ACC112 (cell line): ENCODE measurements at regions not wholly inside any gene's neighbourhood (a gene's known extent, or its start where the extent isn't known, plus 50 kb on each side); places are given as distances from the start of the nearest gene placed in this dataset.
"Not testable (repeated sequence)": the region's sequence is repeated elsewhere in the genome, so short reads cannot be mapped to it uniquely, and the experiment has no call there.

ENCODE experiments used
- H2AFZ ChIP-seq: fragments of 200-600 bp; sonication (generic); one replicate; pipeline ENCODE4 v1.6.0; 2017; ENCODE audit warnings: antibody characterized with exemption, low read length; ENCODE audit not compliant: unreplicated experiment
- H3K27ac ChIP-seq: fragments of 200-600 bp; sonication (generic); 2 replicates; pipeline ENCODE4 v1.5.1; 2014; ENCODE audit warnings: low read depth, mild to moderate bottlenecking, antibody characterized with exemption, low read length, moderate library complexity
- H3K27me3 ChIP-seq: fragments of 200-600 bp; sonication (generic); 2 replicates; pipeline ENCODE4 v1.6.1; 2014; ENCODE audit warnings: mild to moderate bottlenecking, antibody characterized with exemption, low read length, moderate library complexity, mixed read lengths; ENCODE audit not compliant: insufficient read depth
- H3K36me3 ChIP-seq: fragments of 200-600 bp; sonication (generic); 2 replicates; pipeline ENCODE4 v1.6.1; 2016; ENCODE audit warnings: mild to moderate bottlenecking, antibody characterized with exemption, low read length, moderate library complexity, mixed read lengths; ENCODE audit not compliant: insufficient read depth
- H3K4me1 ChIP-seq: fragments of 200-600 bp; sonication (generic); one replicate; pipeline ENCODE4 v1.6.1; 2016; ENCODE audit warnings: low read length, mixed read lengths; ENCODE audit not compliant: insufficient read depth, unreplicated experiment, control insufficient read depth
- H3K4me3 ChIP-seq: fragments of 200-600 bp; sonication (generic); 2 replicates; pipeline ENCODE4 v1.5.1; 2014; ENCODE audit warnings: mild to moderate bottlenecking, low read depth, low read length
- H3K79me2 ChIP-seq: fragments of 200-600 bp; sonication (generic); one replicate; pipeline ENCODE4 v1.6.0; 2016; ENCODE audit warnings: low read length; ENCODE audit not compliant: control insufficient read depth, unreplicated experiment, insufficient read depth

- not testable (repeated sequence) for H3K4me3 ChIP-seq, H3K27me3 ChIP-seq, H3K27ac ChIP-seq, H2AFZ ChIP-seq, H3K36me3 ChIP-seq, H3K79me2 ChIP-seq, H3K4me1 ChIP-seq
These were observed 120.1 kb upstream of the INTU start for GRCh38 chr4:127512672-127513071.

GRCh38 chr4:127515259-127515658 lies 117.5 kb upstream of the INTU start:
- not testable (repeated sequence) for H3K27ac ChIP-seq, H3K79me2 ChIP-seq, H3K4me1 ChIP-seq, H2AFZ ChIP-seq, H3K36me3 ChIP-seq, H3K4me3 ChIP-seq, H3K27me3 ChIP-seq

- H3K4me3 ChIP-seq, result no peak overlapping the region
- no peaks in the 10 kb centered on the region for H3K79me2 ChIP-seq
- H2AFZ ChIP-seq, result no peak overlapping the region
- H3K36me3 ChIP-seq, result no peaks in the 10 kb centered on the region
- H3K27me3 ChIP-seq, result no peaks in the 10 kb centered on the region
- no peak overlapping the region for H3K27ac ChIP-seq
- no peaks in the 10 kb centered on the region for H3K4me1 ChIP-seq
These were observed 114.7 kb upstream of the INTU start for GRCh38 chr4:127518046-127518445.

GRCh38 chr4:127521463-127521862 lies 111.3 kb upstream of the INTU start:
- Histone ChIP-seq H3K27me3 (no peaks in the 10 kb centered on the region), H3K79me2 (no peaks in the 10 kb centered on the region), H3K36me3 (no peaks in the 10 kb centered on the region), H3K4me3 (no peak overlapping the region), H3K27ac (no peak overlapping the region), H3K4me1 (no peaks in the 10 kb centered on the region), H2AFZ (no peak overlapping the region)

- no peaks in the 10 kb centered on the region for H3K36me3 ChIP-seq
- H3K4me3 ChIP-seq, result no peak overlapping the region
- no peak overlapping the region for H2AFZ ChIP-seq
- no peak overlapping the region for H3K27ac ChIP-seq
- H3K4me1 ChIP-seq, result no peaks in the 10 kb centered on the region
- H3K79me2 ChIP-seq, result no peaks in the 10 kb centered on the region
- H3K27me3 ChIP-seq, result peaks cover 6% of the 10 kb centered on the region; the same call in 1 of the 2 replicates
These were observed 109.4 kb upstream of the INTU start for GRCh38 chr4:127523369-127523768.

GRCh38 chr4:127525608-127526007 lies 107.1 kb upstream of the INTU start:
- H3K27me3 ChIP-seq, result peaks cover 6% of the 10 kb centered on the region; the same call in 1 of the 2 replicates
- no peak overlapping the region for H3K27ac ChIP-seq
- no peaks in the 10 kb centered on the region for H3K79me2 ChIP-seq
- H2AFZ ChIP-seq, result no peak overlapping the region
- H3K36me3 ChIP-seq, result no peaks in the 10 kb centered on the region
- no peak overlapping the region for H3K4me3 ChIP-seq
- no peaks in the 10 kb centered on the region for H3K4me1 ChIP-seq

GRCh38 chr4:127528302-127528701 lies 104.5 kb upstream of the INTU start:
- Histone ChIP-seq H3K27me3 (peaks cover 15% of the 10 kb centered on the region), H3K4me3 (no peak overlapping the region), H3K79me2 (no peaks in the 10 kb centered on the region), H3K27ac (no peak overlapping the region), H3K36me3 (no peaks in the 10 kb centered on the region), H3K4me1 (no peaks in the 10 kb centered on the region), H2AFZ (no peak overlapping the region)

- H3K27me3 ChIP-seq, result peaks cover 21% of the 10 kb centered on the region
- H3K27ac ChIP-seq, H3K4me3 ChIP-seq, H3K36me3 ChIP-seq, H2AFZ ChIP-seq, H3K79me2 ChIP-seq, H3K4me1 ChIP-seq: not testable (repeated sequence)
These were observed 102.9 kb upstream of the INTU start for GRCh38 chr4:127529879-127530278.

- Histone ChIP-seq H3K79me2 (no peaks in the 10 kb centered on the region), H3K4me3 (no peak overlapping the region), H3K27me3 (peaks cover 21% of the 10 kb centered on the region), H3K27ac (no peak overlapping the region), H3K36me3 (no peaks in the 10 kb centered on the region), H3K4me1 (no peaks in the 10 kb centered on the region), H2AFZ (no peak overlapping the region)
These were observed 99.6 kb upstream of the INTU start for GRCh38 chr4:127533028-127533700.

GRCh38 chr4:127534041-127534825 lies 98.5 kb upstream of the INTU start:
- Histone ChIP-seq H3K4me3 (no peak overlapping the region), H3K27ac (no peak overlapping the region), H3K4me1 (no peaks in the 10 kb centered on the region), H3K27me3 (peaks cover 21% of the 10 kb centered on the region), H3K36me3 (no peaks in the 10 kb centered on the region), H3K79me2 (no peaks in the 10 kb centered on the region), H2AFZ (no peak overlapping the region)

- H3K27ac ChIP-seq, result no peak overlapping the region
- H3K36me3 ChIP-seq, result no peaks in the 10 kb centered on the region
- no peaks in the 10 kb centered on the region for H3K79me2 ChIP-seq
- peaks cover 16% of the 10 kb centered on the region for H3K27me3 ChIP-seq
- H3K4me3 ChIP-seq, result no peak overlapping the region
- no peak overlapping the region for H2AFZ ChIP-seq
- no peaks in the 10 kb centered on the region for H3K4me1 ChIP-seq
These were observed 94.7 kb upstream of the INTU start for GRCh38 chr4:127538016-127538415.
